ENCODE measurements at regions not wholly inside any gene's neighbourhood (a gene's known extent, or its start where the extent isn't known, plus 50 kb on each side); places are given as distances from the start of the nearest gene placed in this dataset.

DNA sequence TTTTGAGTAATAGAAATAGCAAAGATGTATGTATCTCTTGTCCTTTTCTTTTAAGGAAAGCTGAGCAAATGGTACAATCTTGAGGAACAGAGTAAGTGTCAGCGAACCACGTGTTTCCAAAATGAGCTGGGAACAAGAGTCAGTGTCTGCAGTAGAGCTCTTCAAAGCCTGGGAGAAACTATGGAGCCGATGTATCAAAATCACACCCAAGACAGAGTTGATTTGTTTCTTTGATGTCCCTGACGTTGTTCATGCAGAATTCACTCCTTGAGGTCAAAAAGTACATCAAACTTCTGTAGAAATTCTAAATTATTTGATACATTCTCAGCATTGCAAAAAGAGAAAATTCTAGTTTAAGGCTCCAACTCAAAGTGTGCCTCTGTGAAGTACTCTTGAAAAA is 216.5 kb downstream of the SKIDA1 start (continued):
- no peak for TF ChIP-seq SKIL (IDR thresholded peaks at IDR 0.05; ENCODE audit: low read depth, poor library complexity, severe bottlenecking)

DNA sequence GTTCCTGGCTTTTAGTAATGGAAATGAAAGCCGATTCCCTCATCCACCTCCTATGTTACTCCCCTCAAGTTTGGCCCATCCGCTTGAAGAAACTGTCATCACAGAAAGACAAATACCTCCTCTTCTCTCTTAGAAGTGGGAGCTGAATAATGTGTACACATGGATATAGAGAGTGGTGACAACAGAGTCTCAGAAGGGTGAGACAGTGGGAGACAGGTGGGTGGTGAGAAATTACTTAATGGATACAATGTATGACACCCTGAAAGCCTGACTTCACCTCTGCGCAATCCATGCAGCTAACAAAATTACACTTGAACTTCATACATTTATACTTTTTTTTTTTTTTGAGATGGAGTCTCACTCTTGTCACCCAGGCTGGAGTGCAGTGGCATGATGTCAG is 217.5 kb downstream of the SKIDA1 start:
- intact Hi-C loops (cut with micrococcal nuclease; ENCODE audit: unreplicated experiment) (no loop called here), in situ Hi-C loops (cut with MboI) (no loop called here)
- no peaks in the 10 kb centered on the region for H3K27me3 ChIP-seq (replicated peaks in 1 of 2; ENCODE audit: control insufficient read depth in 2 of 2, insufficient read depth in 2 of 2, low read length in 1 of 2)
- 76% methylated on average over 3 of the region's 3 CpGs for WGBS (ENCODE audit: insufficient coverage, insufficient replicate concordance, low lambda C conversion rate, missing lambda C conversion rate)
- no peak for FAIRE-seq
- no peak overlapping the region for H3K4me3 ChIP-seq
- H3K9me3 ChIP-seq (replicated peaks; ENCODE audit: control insufficient read depth, insufficient read depth, low read length): no peaks in the 10 kb centered on the region
- ATAC-seq: no peak
- no peak overlapping the region for H3K9ac ChIP-seq (ENCODE audit: control insufficient read depth, insufficient read depth, low read length)
- H3K27ac ChIP-seq (ENCODE audit: control insufficient read depth, insufficient read depth): no peak overlapping the region
- no peak overlapping the region for H3K4me2 ChIP-seq (ENCODE audit: control insufficient read depth, insufficient read depth)
- RAD21 ChIA-PET (ENCODE audit: unreplicated experiment): no interaction called here
- H3K4me1 ChIP-seq (ENCODE audit: control insufficient read depth, insufficient read depth, low read length): no peaks in the 10 kb centered on the region
- H3K36me3 ChIP-seq (ENCODE audit: control insufficient read depth in 2 of 2, insufficient read depth in 2 of 2, low read length in 1 of 2): no peaks in the 10 kb centered on the region
- POLR2A ChIA-PET: no interaction called here
- DNase-seq (ENCODE audit: low read depth, low spot score): no peak
- CTCF ChIA-PET: no interaction called here
- H4K20me1 ChIP-seq (ENCODE audit: control insufficient read depth, insufficient read depth): no peaks in the 10 kb centered on the region
- BruUV-seq (replicated peaks): no TSS peak
- SMC1A ChIA-PET (ENCODE audit: uncharacterized antibody, unreplicated experiment): interaction anchor here (1.0 to 1.2 kb wide), 2 partner anchors 10 to 36 kb away, joined by 3 read pairs; no protein-coding TSS in a partner anchor
- no peaks in the 10 kb centered on the region for H3K79me2 ChIP-seq (ENCODE audit: control insufficient read depth, insufficient read depth, low read length)
- no peak overlapping the region for H2AFZ ChIP-seq (ENCODE audit: control insufficient read depth, low read depth, low read length)
- TF ChIP-seq USF1 (IDR thresholded peaks at IDR 0.05; ENCODE audit: borderline replicate concordance, extremely low read length, insufficient read depth, low read depth, low read length): no peak
- TF ChIP-seq SP1 (IDR thresholded peaks at IDR 0.05; ENCODE audit: low read depth, low read length): no peak
- no peak for TF ChIP-seq JUND (IDR thresholded peaks at IDR 0.05; ENCODE audit: low read depth, low read length)
- TF ChIP-seq, protein P1, sequence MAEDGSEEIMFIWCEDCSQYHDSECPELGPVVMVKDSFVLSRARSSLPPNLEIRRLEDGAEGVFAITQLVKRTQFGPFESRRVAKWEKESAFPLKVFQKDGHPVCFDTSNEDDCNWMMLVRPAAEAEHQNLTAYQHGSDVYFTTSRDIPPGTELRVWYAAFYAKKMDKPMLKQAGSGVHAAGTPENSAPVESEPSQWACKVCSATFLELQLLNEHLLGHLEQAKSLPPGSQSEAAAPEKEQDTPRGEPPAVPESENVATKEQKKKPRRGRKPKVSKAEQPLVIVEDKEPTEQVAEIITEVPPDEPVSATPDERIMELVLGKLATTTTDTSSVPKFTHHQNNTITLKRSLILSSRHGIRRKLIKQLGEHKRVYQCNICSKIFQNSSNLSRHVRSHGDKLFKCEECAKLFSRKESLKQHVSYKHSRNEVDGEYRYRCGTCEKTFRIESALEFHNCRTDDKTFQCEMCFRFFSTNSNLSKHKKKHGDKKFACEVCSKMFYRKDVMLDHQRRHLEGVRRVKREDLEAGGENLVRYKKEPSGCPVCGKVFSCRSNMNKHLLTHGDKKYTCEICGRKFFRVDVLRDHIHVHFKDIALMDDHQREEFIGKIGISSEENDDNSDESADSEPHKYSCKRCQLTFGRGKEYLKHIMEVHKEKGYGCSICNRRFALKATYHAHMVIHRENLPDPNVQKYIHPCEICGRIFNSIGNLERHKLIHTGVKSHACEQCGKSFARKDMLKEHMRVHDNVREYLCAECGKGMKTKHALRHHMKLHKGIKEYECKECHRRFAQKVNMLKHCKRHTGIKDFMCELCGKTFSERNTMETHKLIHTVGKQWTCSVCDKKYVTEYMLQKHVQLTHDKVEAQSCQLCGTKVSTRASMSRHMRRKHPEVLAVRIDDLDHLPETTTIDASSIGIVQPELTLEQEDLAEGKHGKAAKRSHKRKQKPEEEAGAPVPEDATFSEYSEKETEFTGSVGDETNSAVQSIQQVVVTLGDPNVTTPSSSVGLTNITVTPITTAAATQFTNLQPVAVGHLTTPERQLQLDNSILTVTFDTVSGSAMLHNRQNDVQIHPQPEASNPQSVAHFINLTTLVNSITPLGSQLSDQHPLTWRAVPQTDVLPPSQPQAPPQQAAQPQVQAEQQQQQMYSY (CRISPR knock-in tag; IDR thresholded peaks at IDR 0.05): no peak
- TF ChIP-seq HDAC2 (IDR thresholded peaks at IDR 0.05): no peak
- TF ChIP-seq RAD51 (IDR thresholded peaks at IDR 0.05): no peak
- TF ChIP-seq FOS (IDR thresholded peaks at IDR 0.05; ENCODE audit: borderline replicate concordance, extremely low read depth, insufficient read length): no peak
- no peak for TF ChIP-seq SUZ12 (IDR thresholded peaks at IDR 0.05; ENCODE audit: unreplicated experiment)
- TF ChIP-seq POU2F2 (IDR thresholded peaks at IDR 0.05; ENCODE audit: borderline replicate concordance, low read depth, low read length): no peak
- no peak for TF ChIP-seq TCF12 (IDR thresholded peaks at IDR 0.05; ENCODE audit: low read depth, low read length)
- TF ChIP-seq SPI1 (IDR thresholded peaks at IDR 0.05; ENCODE audit: borderline replicate concordance, insufficient read depth, low read depth, low read length): no peak
- no peak for TF ChIP-seq STAT3 (IDR thresholded peaks at IDR 0.05; ENCODE audit: low read depth, low read length)
- no peak for TF ChIP-seq TCF7 (IDR thresholded peaks at IDR 0.05; ENCODE audit: borderline replicate concordance)
- TF ChIP-seq KDM1A (IDR thresholded peaks at IDR 0.05; ENCODE audit: borderline replicate concordance): no peak
- no peak for TF ChIP-seq EZH2 (IDR thresholded peaks at IDR 0.05; ENCODE audit: borderline replicate concordance, control insufficient read depth, low read depth, low read length)
- no peak for TF ChIP-seq ETV6 (conservative IDR thresholded peaks at IDR 0.05 in 1 of 2, IDR thresholded peaks at IDR 0.05 in 1 of 2; ENCODE audit: borderline replicate concordance in 1 of 2, low read depth in 1 of 2)
- TF ChIP-seq STAT1 (conservative IDR thresholded peaks at IDR 0.05): no peak
